GM18907 (cell line): ENCODE measurements at regions not wholly inside any gene's neighbourhood (a gene's known extent, or its start where the extent isn't known, plus 50 kb on each side); places are given as distances from the start of the nearest gene placed in this dataset.

Experiments used
- ATAC-seq: cut with Tn5 transposase; IDR thresholded peaks from one replicate; pipeline ENCODE4 v1.9.1; 2021; ENCODE audit warnings: mild to moderate bottlenecking, moderate library complexity; ENCODE audit not compliant: unreplicated experiment

DNA sequence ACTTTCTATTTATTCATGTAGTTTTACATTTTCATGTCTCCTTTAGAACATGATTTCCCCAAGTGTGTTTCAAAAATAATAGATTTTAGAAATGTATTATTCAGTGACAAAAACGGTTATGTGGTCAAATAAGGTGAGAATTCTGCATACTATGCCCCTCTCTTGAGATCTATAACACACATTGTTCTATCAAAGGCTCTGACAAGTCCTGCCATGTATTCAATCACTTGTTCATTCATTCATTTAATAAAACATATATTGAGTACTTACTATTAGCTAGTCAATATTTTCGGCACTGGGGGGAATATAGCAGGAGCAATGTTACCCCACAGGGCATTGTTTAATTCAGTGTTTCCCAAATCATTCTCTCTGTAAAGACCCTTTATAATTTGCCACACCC is 58.4 kb upstream of the FGF13 start:
- ATAC-seq, result no peak

DNA sequence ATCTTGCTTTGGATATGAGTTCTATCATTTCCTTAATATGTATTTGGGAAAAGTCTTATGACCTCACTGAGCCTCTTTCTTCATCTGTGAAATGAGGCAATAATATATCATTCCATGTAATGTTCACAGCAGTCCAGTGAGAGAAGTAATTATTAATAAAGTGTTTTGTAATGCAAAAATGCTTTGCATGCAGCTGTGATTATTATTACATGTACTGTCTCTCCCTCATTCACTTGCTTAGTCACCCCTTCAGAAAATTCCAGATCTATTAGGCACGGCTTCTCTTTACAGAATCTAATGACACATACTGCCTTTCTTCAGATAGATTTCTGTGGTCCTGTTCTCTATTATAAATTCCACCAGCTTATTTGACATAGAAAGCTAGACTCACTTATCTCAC is 53.5 kb upstream of the FGF13 start:
- no peak for ATAC-seq

- no peak for ATAC-seq
Observed at GRCh38 chrX:138763761-138764160, 52.2 kb upstream of the FGF13 start.

GRCh38 chrX:138761380-138761779 is 49.9 kb upstream of the FGF13 start:
- ATAC-seq, result no peak
